ENCODE measurements at regions not wholly inside any gene's neighbourhood (a gene's known extent, or its start where the extent isn't known, plus 50 kb on each side); places are given as distances from the start of the nearest gene placed in this dataset.

- peaks cover 14% of the 10 kb centered on the region for H3K4me1 Mint-ChIP-seq (ENCODE audit: low read depth)
- H3K4me3 Mint-ChIP-seq (ENCODE audit: low read depth), result no peak overlapping the region
- H3K27me3 Mint-ChIP-seq, result no peaks in the 10 kb centered on the region
- H3K36me3 Mint-ChIP-seq (ENCODE audit: insufficient read depth), result peaks cover 4% of the 10 kb centered on the region
- no peaks in the 10 kb centered on the region for H3K9me3 Mint-ChIP-seq (ENCODE audit: low read depth)
- TF ChIP-seq CTCF (IDR thresholded peaks at IDR 0.05; ENCODE audit: unreplicated experiment), result no peak
- no peak for DNase-seq (ENCODE audit: low spot score, unreplicated experiment)
- H3K27ac Mint-ChIP-seq, result no peak overlapping the region
Measured at GRCh38 chr15:81896356-81896755, 149.5 kb downstream of the MEX3B start.

DNA sequence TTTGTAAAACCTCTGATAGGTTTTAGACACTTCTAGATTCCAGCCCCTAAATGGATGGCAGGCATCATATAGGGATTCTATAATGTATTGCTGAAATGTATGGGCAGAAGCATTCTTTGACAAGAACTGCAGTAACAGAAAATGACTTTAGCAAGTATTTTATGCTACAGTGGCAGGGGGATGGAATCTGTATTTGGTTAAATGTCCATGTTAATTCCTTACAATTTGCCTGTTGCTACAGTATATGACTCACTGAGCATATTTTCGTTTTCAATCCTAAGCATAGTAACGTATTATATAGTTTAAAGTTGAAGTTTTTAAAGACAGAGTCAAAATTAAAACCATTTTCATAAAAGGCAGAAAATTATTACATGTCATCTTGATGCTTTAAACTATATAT lies 150.1 kb downstream of the MEX3B start:
- Mint-ChIP-seq H3K27me3 (no peaks in the 10 kb centered on the region), H3K4me3 (ENCODE audit: low read depth) (no peak overlapping the region), H3K36me3 (ENCODE audit: insufficient read depth) (peaks cover 4% of the 10 kb centered on the region), H3K4me1 (ENCODE audit: low read depth) (peaks cover 12% of the 10 kb centered on the region), H3K9me3 (ENCODE audit: low read depth) (no peaks in the 10 kb centered on the region), H3K27ac (no peak overlapping the region)
- DNase-seq (ENCODE audit: low spot score, unreplicated experiment), result no peak
- no peak for TF ChIP-seq CTCF (IDR thresholded peaks at IDR 0.05; ENCODE audit: unreplicated experiment)

- TF ChIP-seq CTCF (IDR thresholded peaks at IDR 0.05; ENCODE audit: unreplicated experiment), result no peak
- no peak for DNase-seq (ENCODE audit: low spot score, unreplicated experiment)
- Mint-ChIP-seq H3K4me1 (ENCODE audit: low read depth) (peaks cover 12% of the 10 kb centered on the region), H3K9me3 (ENCODE audit: low read depth) (no peaks in the 10 kb centered on the region), H3K4me3 (ENCODE audit: low read depth) (no peak overlapping the region), H3K27ac (no peak overlapping the region), H3K27me3 (no peaks in the 10 kb centered on the region), H3K36me3 (ENCODE audit: insufficient read depth) (peaks cover under 1% of the 10 kb centered on the region)
Measured at GRCh38 chr15:81894061-81894460, 151.8 kb downstream of the MEX3B start.

DNA sequence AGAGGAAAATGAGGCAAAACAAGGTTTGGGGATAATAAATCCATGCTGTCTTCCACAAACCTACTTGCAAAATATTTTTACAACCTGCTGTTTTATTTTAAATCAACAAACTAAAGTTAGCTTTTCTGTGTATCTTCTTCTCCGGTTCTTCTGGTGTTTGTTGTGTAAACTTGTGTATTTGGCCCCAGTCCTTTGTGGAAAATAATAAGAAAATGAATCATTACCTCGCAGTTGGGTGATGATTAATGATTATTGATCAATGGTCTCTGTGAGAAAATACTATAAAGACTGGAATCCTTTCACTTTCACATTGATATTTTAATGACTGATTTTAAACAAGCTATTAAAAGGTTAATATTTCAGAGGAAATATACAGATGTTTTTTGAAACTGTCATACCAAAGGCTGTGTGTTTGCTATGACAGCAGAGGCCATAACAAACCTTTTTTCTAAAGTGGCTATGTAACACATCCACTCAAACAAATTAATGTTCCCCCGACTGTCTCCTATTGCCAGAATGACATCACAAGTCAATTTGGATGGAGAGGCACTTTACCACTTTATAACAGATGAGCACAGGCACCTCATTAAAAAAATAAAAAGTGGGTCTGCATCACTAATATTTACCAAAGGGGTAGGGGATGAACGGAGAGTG lies 152.5 kb downstream of the MEX3B start:
- peaks cover 12% of the 10 kb centered on the region for H3K4me1 Mint-ChIP-seq (ENCODE audit: low read depth)
- H3K36me3 Mint-ChIP-seq (ENCODE audit: insufficient read depth), result no peaks in the 10 kb centered on the region
- no peak for TF ChIP-seq CTCF (IDR thresholded peaks at IDR 0.05; ENCODE audit: unreplicated experiment)
- no peak for DNase-seq (ENCODE audit: low spot score, unreplicated experiment)
- no peaks in the 10 kb centered on the region for H3K9me3 Mint-ChIP-seq (ENCODE audit: low read depth)
- H3K27me3 Mint-ChIP-seq, result no peaks in the 10 kb centered on the region
- peak overlapping the region; percentile 44 for H3K27ac Mint-ChIP-seq
- peak overlapping the region; percentile 1 for H3K4me3 Mint-ChIP-seq (ENCODE audit: low read depth)

GRCh38 chr15:81890496-81890895 lies 155.3 kb downstream of the MEX3B start:
- Mint-ChIP-seq H3K4me1 (ENCODE audit: low read depth) (peaks cover 12% of the 10 kb centered on the region), H3K4me3 (ENCODE audit: low read depth) (no peak overlapping the region), H3K27ac (no peak overlapping the region), H3K36me3 (ENCODE audit: insufficient read depth) (peaks cover 2% of the 10 kb centered on the region), H3K9me3 (ENCODE audit: low read depth) (peaks cover 15% of the 10 kb centered on the region), H3K27me3 (no peaks in the 10 kb centered on the region)
- TF ChIP-seq CTCF (IDR thresholded peaks at IDR 0.05; ENCODE audit: unreplicated experiment), result no peak
- DNase-seq (ENCODE audit: low spot score, unreplicated experiment), result no peak
